CD14-positive monocyte (primary cell): ENCODE measurements at regions not wholly inside any gene's neighbourhood (a gene's known extent, or its start where the extent isn't known, plus 50 kb on each side); places are given as distances from the start of the nearest gene placed in this dataset.

ENCODE experiments used
- DNase-seq, 3 donors: peaks; one replicate each; pipeline ENCODE4 v3.0.0-alpha.2; 2011 to 2022
- H2AFZ ChIP-seq: 2 replicates; pipeline ENCODE4 v1.6.0; 2012; ENCODE audit warnings: mild to moderate bottlenecking, low read depth, low read length, inconsistent platforms; ENCODE audit not compliant: insufficient read depth, poor library complexity, severe bottlenecking
- H3K27ac ChIP-seq, 2 donors: 1 replicate in 1 of 2; 2 replicates in 1 of 2; pipeline ENCODE4 v1.5.1; 2012 to 2013; ENCODE audit warnings: low read length in 2 of 2, control low read depth in 1 of 2, inconsistent platforms in 1 of 2, low read depth in 1 of 2, mild to moderate bottlenecking in 1 of 2
- H3K27me3 ChIP-seq, 2 donors: one replicate each; pipeline versions ENCODE4 v1.6.0 to v1.6.1; 2011 to 2013; ENCODE audit warnings: low read length in 2 of 2; ENCODE audit not compliant: control insufficient read depth in 2 of 2, insufficient read depth in 2 of 2
- H3K36me3 ChIP-seq, 2 donors: replicated peaks in 1 of 2; 1 replicate in 1 of 2; 2 replicates in 1 of 2; pipeline versions ENCODE4 v1.5.1 to v1.6.1; 2012 to 2013; ENCODE audit warnings: low read length in 2 of 2, control low read depth in 1 of 2, inconsistent platforms in 1 of 2, mild to moderate bottlenecking in 1 of 2; ENCODE audit not compliant: insufficient read depth in 2 of 2, control insufficient read depth in 1 of 2
- H3K4me1 ChIP-seq, 2 donors: 1 replicate in 1 of 2; 2 replicates in 1 of 2; pipeline versions ENCODE4 v1.5.1 to v1.6.1; 2012 to 2013; ENCODE audit warnings: low read length in 2 of 2, control low read depth in 1 of 2, inconsistent platforms in 1 of 2, mild to moderate bottlenecking in 1 of 2, moderate library complexity in 1 of 2; ENCODE audit not compliant: insufficient read depth in 2 of 2, control insufficient read depth in 1 of 2
- H3K4me2 ChIP-seq: replicated peaks from 2 replicates; pipeline ENCODE3; 2012; ENCODE audit warnings: low read length, moderate library complexity, mild to moderate bottlenecking; ENCODE audit not compliant: poor library complexity, severe bottlenecking; ENCODE audit errors: extremely low read depth
- H3K4me3 ChIP-seq, 3 experiments: fragments of 200-600 bp in 1 of 3; sonication (generic) in 1 of 3; replicated peaks in 1 of 3; 1 replicate in 2 of 3; 2 replicates in 1 of 3; pipeline ENCODE4 v1.5.1; 2011 to 2013; ENCODE audit warnings: low read length in 3 of 3, mild to moderate bottlenecking in 3 of 3, control low read depth in 2 of 3, low read depth in 2 of 3, inconsistent platforms in 1 of 3, moderate library complexity in 1 of 3
- H3K79me2 ChIP-seq: 2 replicates; pipeline ENCODE4 v1.6.0; 2012; ENCODE audit warnings: mild to moderate bottlenecking, control low read depth, inconsistent platforms, low read length, moderate library complexity; ENCODE audit not compliant: insufficient read depth
- H3K9ac ChIP-seq: 2 replicates; pipeline ENCODE4 v1.6.0; 2017; ENCODE audit warnings: low read length, mild to moderate bottlenecking; ENCODE audit not compliant: insufficient read depth, poor library complexity, severe bottlenecking
- H3K9me3 ChIP-seq, 2 donors: replicated peaks in 1 of 2; 1 replicate in 1 of 2; 2 replicates in 1 of 2; pipeline versions ENCODE4 v1.5.1 to v1.6.1; 2012 to 2013; ENCODE audit warnings: low read length in 2 of 2, control low read depth in 1 of 2; ENCODE audit not compliant: control insufficient read depth in 1 of 2, insufficient read depth in 1 of 2
- H4K20me1 ChIP-seq: 2 replicates; pipeline ENCODE4 v1.6.0; 2012; ENCODE audit warnings: mild to moderate bottlenecking, low read length, control low read depth, moderate library complexity; ENCODE audit not compliant: insufficient read depth
- H3K27ac Mint-ChIP-seq, 7 donors: one replicate each; pipeline ENCODE4 v1.8.0; 2020; ENCODE audit warnings: mild to moderate bottlenecking in 7 of 7, mixed read lengths in 7 of 7, moderate library complexity in 6 of 7, inconsistent platforms in 2 of 7
- H3K27me3 Mint-ChIP-seq, 3 donors: one replicate each; pipeline ENCODE4 v1.8.0; 2021 to 2022; ENCODE audit warnings: low read depth in 3 of 3, mild to moderate bottlenecking in 3 of 3, mixed read lengths in 3 of 3, moderate library complexity in 3 of 3, inconsistent platforms in 1 of 3
- H3K36me3 Mint-ChIP-seq, 2 donors: one replicate each; pipeline ENCODE4 v1.8.0; 2020; ENCODE audit warnings: mixed read lengths in 2 of 2, inconsistent platforms in 1 of 2, mild to moderate bottlenecking in 1 of 2
- H3K4me1 Mint-ChIP-seq: one replicate; pipeline ENCODE4 v1.8.0; 2020; ENCODE audit warnings: mild to moderate bottlenecking, mixed read lengths
- H3K4me3 Mint-ChIP-seq, 2 donors: one replicate each; pipeline ENCODE4 v1.8.0; 2020; ENCODE audit warnings: mild to moderate bottlenecking in 2 of 2, mixed read lengths in 2 of 2, moderate library complexity in 1 of 2
- H3K9me3 Mint-ChIP-seq, 7 donors: one replicate each; pipeline ENCODE4 v1.8.0; 2020 to 2022; ENCODE audit warnings: mixed read lengths in 7 of 7, mild to moderate bottlenecking in 6 of 7, moderate library complexity in 6 of 7, inconsistent platforms in 2 of 7
- CTCF ChIP-seq: fragments of 200-600 bp; IDR thresholded peaks from one replicate; pipeline ENCODE4 v1.8.0; 2022; ENCODE audit warnings: antibody characterized with exemption, mild to moderate bottlenecking
- WGBS: methylation state at CpG from one replicate; pipeline ENCODE4 v1.1.5; 2013; ENCODE audit warnings: missing lambda C conversion rate; ENCODE audit not compliant: insufficient coverage; 5-methylcytosine and 5-hydroxymethylcytosine counted together
- intact Hi-C, 2 donors: fragments of 100-400 bp; cut with micrococcal nuclease; formaldehyde crosslinking; loops; one replicate each; pipeline versions ENCODE4 v1.15.0 to v1.15.1; 2023

GRCh38 chr6:11639376-11640235, 102.1 kb downstream of the TMEM170B start:
- no peak for DNase-seq

GRCh38 chr6:11640486-11640885, 102.9 kb downstream of the TMEM170B start:
- H3K9ac ChIP-seq, result no peak overlapping the region
- no peaks in the 10 kb centered on the region for H3K36me3 Mint-ChIP-seq
- peaks cover 4 to 9% (median 6%) of the 10 kb centered on the region in 7 donors for H3K9me3 Mint-ChIP-seq
- H3K36me3 ChIP-seq, result no peaks in the 10 kb centered on the region
- H3K79me2 ChIP-seq, result no peaks in the 10 kb centered on the region
- TF ChIP-seq CTCF, result no peak
- H3K4me3 ChIP-seq, result no peak overlapping the region
- no peaks in the 10 kb centered on the region for H3K9me3 ChIP-seq
- no peak overlapping the region for H3K27ac ChIP-seq
- no peak for DNase-seq
- no peak overlapping the region for H3K27ac Mint-ChIP-seq
- no CpG with 5 or more reads among the region's 1 CpG for WGBS
- H4K20me1 ChIP-seq, result no peaks in the 10 kb centered on the region
- no peaks in the 10 kb centered on the region for H3K27me3 ChIP-seq
- H2AFZ ChIP-seq, result no peak overlapping the region
- H3K4me3 Mint-ChIP-seq, result no peak overlapping the region
- no peaks in the 10 kb centered on the region for H3K4me1 ChIP-seq
- no peak overlapping the region for H3K4me2 ChIP-seq
- peaks cover under 1% of the 10 kb centered on the region for H3K4me1 Mint-ChIP-seq
- H3K27me3 Mint-ChIP-seq, result peaks cover 0 to 4% (median 1%) of the 10 kb centered on the region in 3 donors
- intact Hi-C loops, result no loop called here

More at GRCh38 chr6:11639376-11640235, 102.1 kb downstream of the TMEM170B start:
- Mint-ChIP-seq H3K36me3 (no peaks in the 10 kb centered on the region), H3K4me3 (no peak overlapping the region), H3K9me3 (peaks cover 4 to 9% (median 6%) of the 10 kb centered on the region in 7 donors), H3K27me3 (peaks cover 0 to 4% (median 1%) of the 10 kb centered on the region in 3 donors), H3K27ac (no peak overlapping the region), H3K4me1 (no peaks in the 10 kb centered on the region)
- Histone ChIP-seq H2AFZ (no peak overlapping the region), H3K4me1 (no peaks in the 10 kb centered on the region), H3K4me2 (no peak overlapping the region), H3K36me3 (no peaks in the 10 kb centered on the region), H3K9ac (no peak overlapping the region), H3K4me3 (no peak overlapping the region), H4K20me1 (no peaks in the 10 kb centered on the region), H3K9me3 (no peaks in the 10 kb centered on the region), H3K27me3 (no peaks in the 10 kb centered on the region), H3K79me2 (no peaks in the 10 kb centered on the region), H3K27ac (no peak overlapping the region)
- TF ChIP-seq CTCF, result no peak
- intact Hi-C loops, result no loop called here
- WGBS, result 95% methylated on average over 5 of the region's 5 CpGs
